ENCODE measurements at regions not wholly inside any gene's neighbourhood (a gene's known extent, or its start where the extent isn't known, plus 50 kb on each side); places are given as distances from the start of the nearest gene placed in this dataset.

DNA sequence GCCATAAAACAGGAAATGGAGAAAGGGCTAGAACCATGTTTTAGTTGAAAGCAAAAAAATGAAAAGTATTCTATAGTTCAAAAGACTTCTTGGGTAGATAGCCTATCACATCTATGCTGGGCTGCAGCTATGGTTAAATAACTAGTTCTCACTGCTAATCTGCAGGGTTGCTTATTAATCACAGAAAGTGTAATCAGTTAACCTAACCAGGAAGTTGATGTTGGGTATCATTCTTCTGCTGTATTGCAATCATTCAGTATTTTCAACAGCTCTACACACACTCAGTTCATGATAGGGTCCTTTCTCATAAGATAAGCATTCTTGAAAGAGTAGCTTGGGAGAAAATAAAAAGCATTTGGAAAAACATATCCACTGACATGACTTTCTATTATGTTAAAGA lies 135.2 kb upstream of the TCF21 start:
- no peak for TF ChIP-seq ELF1 (tag; IDR thresholded peaks at IDR 0.05)
- no peak for TF ChIP-seq CTBP1 (IDR thresholded peaks at IDR 0.05; ENCODE audit: borderline replicate concordance)
- TF ChIP-seq TCF7L2 (IDR thresholded peaks at IDR 0.05; ENCODE audit: low read depth, low read length), result no peak
- no peak for TF ChIP-seq MYBL2 (IDR thresholded peaks at IDR 0.05; ENCODE audit: low read depth)
- TF ChIP-seq MYBL2 (CRISPR knock-in tag; IDR thresholded peaks at IDR 0.05; ENCODE audit: borderline replicate concordance), result no peak
- TF ChIP-seq, protein P1, sequence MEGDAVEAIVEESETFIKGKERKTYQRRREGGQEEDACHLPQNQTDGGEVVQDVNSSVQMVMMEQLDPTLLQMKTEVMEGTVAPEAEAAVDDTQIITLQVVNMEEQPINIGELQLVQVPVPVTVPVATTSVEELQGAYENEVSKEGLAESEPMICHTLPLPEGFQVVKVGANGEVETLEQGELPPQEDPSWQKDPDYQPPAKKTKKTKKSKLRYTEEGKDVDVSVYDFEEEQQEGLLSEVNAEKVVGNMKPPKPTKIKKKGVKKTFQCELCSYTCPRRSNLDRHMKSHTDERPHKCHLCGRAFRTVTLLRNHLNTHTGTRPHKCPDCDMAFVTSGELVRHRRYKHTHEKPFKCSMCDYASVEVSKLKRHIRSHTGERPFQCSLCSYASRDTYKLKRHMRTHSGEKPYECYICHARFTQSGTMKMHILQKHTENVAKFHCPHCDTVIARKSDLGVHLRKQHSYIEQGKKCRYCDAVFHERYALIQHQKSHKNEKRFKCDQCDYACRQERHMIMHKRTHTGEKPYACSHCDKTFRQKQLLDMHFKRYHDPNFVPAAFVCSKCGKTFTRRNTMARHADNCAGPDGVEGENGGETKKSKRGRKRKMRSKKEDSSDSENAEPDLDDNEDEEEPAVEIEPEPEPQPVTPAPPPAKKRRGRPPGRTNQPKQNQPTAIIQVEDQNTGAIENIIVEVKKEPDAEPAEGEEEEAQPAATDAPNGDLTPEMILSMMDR (IDR thresholded peaks at IDR 0.05 in 2 of 3, conservative IDR thresholded peaks at IDR 0.05 in 1 of 3; ENCODE audit: insufficient read depth in 2 of 3, low read depth in 1 of 3, low read length in 3 of 3), result no peak
- TF ChIP-seq SAP30 (IDR thresholded peaks at IDR 0.05; ENCODE audit: borderline replicate concordance, insufficient read depth, low read depth, low read length, poor library complexity, severe bottlenecking), result no peak
- TF ChIP-seq KLF1 (tag; IDR thresholded peaks at IDR 0.05), result no peak
- TF ChIP-seq ZZZ3 (IDR thresholded peaks at IDR 0.05), result no peak
- TF ChIP-seq BRCA1 (IDR thresholded peaks at IDR 0.05), result no peak
- TF ChIP-seq BRCA1 (CRISPR knock-in tag; IDR thresholded peaks at IDR 0.05), result no peak
- TF ChIP-seq ZNF384 (IDR thresholded peaks at IDR 0.05; ENCODE audit: low read depth, low read length), result no peak
- no peak for TF ChIP-seq NFIC (IDR thresholded peaks at IDR 0.05)
- no peak for TF ChIP-seq JUND (IDR thresholded peaks at IDR 0.05; ENCODE audit: borderline replicate concordance, low read depth, low read length)
- TF ChIP-seq JUND (tag; IDR thresholded peaks at IDR 0.05; ENCODE audit: borderline replicate concordance, low read depth, low read length), result no peak

Data from K562 (cell line).